ENCODE measurements at regions not wholly inside any gene's neighbourhood (a gene's known extent, or its start where the extent isn't known, plus 50 kb on each side); places are given as distances from the start of the nearest gene placed in this dataset.
"Not testable (repeated sequence)": the region's sequence is repeated elsewhere in the genome, so short reads cannot be mapped to it uniquely, and the experiment has no call there.

GRCh38 chr3:166500420-166500819, 663.2 kb upstream of the BCHE start:
- DNase-seq = not testable (repeated sequence)

- DNase-seq = no peak
Measured at GRCh38 chr3:166499636-166500035, 662.4 kb upstream of the BCHE start.

GRCh38 chr3:166498446-166498845, 661.2 kb upstream of the BCHE start:
- DNase-seq = no peak

GRCh38 chr3:166489826-166490225, 652.6 kb upstream of the BCHE start:
- DNase-seq = no peak

- no peak for DNase-seq
Measured at GRCh38 chr3:166488977-166489672, 651.9 kb upstream of the BCHE start.

- DNase-seq = no peak
Measured at GRCh38 chr3:166484470-166484869, 647.2 kb upstream of the BCHE start.

GRCh38 chr3:166481340-166481739, 644.1 kb upstream of the BCHE start:
- no peak for DNase-seq

GRCh38 chr3:166478356-166478755, 641.1 kb upstream of the BCHE start:
- DNase-seq = no peak

GRCh38 chr3:166473501-166473900, 636.3 kb upstream of the BCHE start:
- DNase-seq = no peak

- no peak for DNase-seq
Measured at GRCh38 chr3:166472015-166472414, 634.8 kb upstream of the BCHE start.

GRCh38 chr3:166471074-166471767, 634.0 kb upstream of the BCHE start:
- DNase-seq = no peak

GRCh38 chr3:166462891-166463470, 625.8 kb upstream of the BCHE start:
- no peak for DNase-seq

GRCh38 chr3:166461626-166462025, 624.4 kb upstream of the BCHE start:
- DNase-seq = no peak

GRCh38 chr3:166457382-166457781, 620.2 kb upstream of the BCHE start:
- no peak for DNase-seq

GRCh38 chr3:166456286-166456685, 619.1 kb upstream of the BCHE start:
- DNase-seq = no peak

- no peak for DNase-seq
Measured at GRCh38 chr3:166455744-166456143, 618.5 kb upstream of the BCHE start.

GRCh38 chr3:166453478-166453877, 616.3 kb upstream of the BCHE start:
- DNase-seq = no peak

GRCh38 chr3:166451997-166452396, 614.8 kb upstream of the BCHE start:
- DNase-seq = no peak

- DNase-seq = no peak
Measured at GRCh38 chr3:166447513-166447912, 610.3 kb upstream of the BCHE start.

- DNase-seq = no peak
Measured at GRCh38 chr3:166446986-166447385, 609.8 kb upstream of the BCHE start.

GRCh38 chr3:166446291-166446690, 609.1 kb upstream of the BCHE start:
- DNase-seq = no peak

GRCh38 chr3:166445865-166446264, 608.6 kb upstream of the BCHE start:
- no peak for DNase-seq

- no peak for DNase-seq
Measured at GRCh38 chr3:166444756-166445155, 607.5 kb upstream of the BCHE start.

GRCh38 chr3:166444336-166444735, 607.1 kb upstream of the BCHE start:
- DNase-seq = no peak
